Ishikawa (cell line): ENCODE measurements at regions not wholly inside any gene's neighbourhood (a gene's known extent, or its start where the extent isn't known, plus 50 kb on each side); places are given as distances from the start of the nearest gene placed in this dataset.

Experiments used
- NFIC ChIP-seq: IDR thresholded peaks from 2 replicates; pipeline ENCODE4 v1.6.1; 2012
- TAF1 ChIP-seq: IDR thresholded peaks from 2 replicates; pipeline ENCODE4 v1.6.1; 2012; ENCODE audit warnings: low read depth, mild to moderate bottlenecking

- TF ChIP-seq TAF1 (no peak), NFIC (no peak)
Observed at GRCh38 chr14:42624980-42625761, 1018.5 kb downstream of the LRFN5 start.
